Activated CD4-positive, alpha-beta T cell treated with anti-CD3 and anti-CD28 coated beads for 48 hours (primary cell): ENCODE measurements at regions not wholly inside any gene's neighbourhood (a gene's known extent, or its start where the extent isn't known, plus 50 kb on each side); places are given as distances from the start of the nearest gene placed in this dataset.
"Not testable (repeated sequence)": the region's sequence is repeated elsewhere in the genome, so short reads cannot be mapped to it uniquely, and the experiment has no call there.

ENCODE experiments used
- DNase-seq: peaks from one replicate; pipeline ENCODE4 v3.0.0-alpha.2; 2020

DNA sequence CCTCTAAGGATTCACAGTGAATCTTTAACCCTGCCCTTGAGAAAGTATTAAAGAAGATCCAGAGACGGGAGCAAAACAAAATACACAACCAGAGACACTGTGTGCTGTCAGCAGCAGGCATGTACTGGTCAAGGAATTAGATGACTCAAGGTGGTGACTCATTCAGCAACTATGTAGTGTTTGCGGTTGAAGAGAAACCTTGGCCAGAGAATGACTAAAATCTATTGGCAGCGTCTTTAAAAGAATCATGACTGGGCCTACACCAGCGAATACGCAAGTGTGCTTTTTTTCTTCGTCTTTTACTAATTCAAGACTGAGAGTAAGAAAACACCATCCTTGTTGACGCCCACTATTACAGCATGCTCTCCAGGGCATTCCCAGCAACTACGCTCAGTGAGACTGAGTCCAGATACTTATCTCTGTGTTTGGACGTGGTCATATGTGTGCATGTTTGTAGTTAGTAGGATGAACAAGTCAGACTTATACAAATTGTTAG is 72.4 kb upstream of the BACH2 start:
- DNase-seq, result peak; percentile 21

DNA sequence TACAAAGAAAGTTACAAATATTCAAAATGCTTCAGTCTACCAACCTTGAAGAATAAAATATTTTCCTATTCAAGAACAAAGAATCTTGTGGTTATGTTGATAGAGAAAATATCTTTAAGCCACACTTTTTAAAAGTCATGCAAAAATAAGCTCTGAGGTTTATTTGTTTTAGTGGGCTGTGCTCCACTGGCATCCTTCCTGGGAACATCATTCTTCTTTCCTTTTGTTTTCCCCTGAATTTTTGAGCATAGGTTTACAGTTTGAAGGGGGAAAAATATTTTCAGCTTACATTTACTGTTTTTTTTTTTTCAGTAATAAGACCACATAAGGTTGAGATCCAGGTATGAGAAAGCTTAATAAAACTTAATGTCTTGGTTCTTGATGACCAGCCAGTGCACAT is 72.0 kb upstream of the BACH2 start:
- DNase-seq, result no peak

DNA sequence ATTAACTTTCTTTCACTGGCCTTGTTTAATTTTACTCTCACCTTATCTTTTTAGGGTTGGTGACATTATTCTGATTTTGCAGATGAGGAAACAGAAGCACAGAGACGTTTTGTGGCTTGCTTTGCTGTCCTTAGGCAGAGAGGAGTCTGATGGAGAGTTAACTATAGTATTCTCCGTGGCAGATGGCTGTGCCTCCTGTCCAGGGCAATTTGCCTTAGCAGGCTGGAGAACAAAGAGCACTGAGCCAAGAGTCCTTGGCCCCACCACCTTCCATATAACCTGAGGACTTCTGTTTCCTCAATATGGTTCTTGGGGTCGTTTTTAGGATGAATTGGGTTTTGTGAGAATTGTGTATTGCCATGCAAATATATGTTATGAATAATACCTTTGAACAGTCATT is 71.4 kb upstream of the BACH2 start:
- DNase-seq, result no peak

DNA sequence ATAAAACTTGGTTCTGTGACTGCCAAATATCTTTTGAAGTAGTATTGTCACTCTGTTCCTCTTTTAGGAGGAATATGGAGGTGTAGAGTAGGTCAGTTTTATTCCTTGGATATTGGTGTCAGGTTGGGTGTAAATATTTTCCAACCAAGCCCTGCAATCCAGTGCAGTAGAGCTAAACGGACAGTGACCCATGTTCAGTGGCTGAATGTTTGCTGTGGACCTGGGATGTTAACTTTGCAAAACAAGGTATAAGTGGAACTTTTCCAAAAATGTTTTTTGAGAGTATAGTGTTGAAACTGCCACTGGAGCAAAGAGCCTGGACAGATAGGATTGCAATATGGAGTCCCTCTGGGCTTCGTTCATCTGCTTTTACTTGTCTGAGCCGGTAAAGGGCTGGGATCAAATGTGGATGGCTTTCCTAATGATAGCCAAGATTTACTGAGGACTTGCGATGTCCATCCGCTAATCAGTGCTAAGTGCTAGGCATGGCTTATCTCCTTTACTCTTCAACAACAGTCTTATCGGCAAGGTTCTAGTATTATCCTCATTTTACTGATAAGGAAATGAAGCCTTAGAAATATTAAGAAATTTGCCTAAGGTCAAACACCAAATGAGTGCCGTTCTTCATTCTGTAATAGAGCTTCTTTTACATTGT is 69.0 kb upstream of the BACH2 start:
- no peak for DNase-seq

DNA sequence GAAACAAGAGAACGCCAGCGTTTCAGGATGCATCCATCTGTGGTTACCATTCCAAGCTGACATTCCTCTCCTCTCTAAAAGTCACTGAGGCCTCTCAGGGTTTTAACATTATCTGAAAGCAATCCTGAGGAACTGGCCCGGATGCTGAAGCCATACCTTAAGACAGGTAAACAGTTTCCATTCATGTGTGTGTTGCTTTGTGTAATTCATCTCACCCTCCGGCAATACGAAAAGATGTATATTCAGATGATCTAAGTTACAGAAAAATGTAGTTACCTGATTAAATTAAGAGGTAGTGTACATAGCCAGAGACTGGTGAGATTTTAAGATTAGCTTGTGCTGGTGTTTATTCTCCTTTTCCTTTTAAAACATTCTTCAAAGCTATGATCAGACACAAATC is 68.4 kb upstream of the BACH2 start:
- DNase-seq, result no peak

DNA sequence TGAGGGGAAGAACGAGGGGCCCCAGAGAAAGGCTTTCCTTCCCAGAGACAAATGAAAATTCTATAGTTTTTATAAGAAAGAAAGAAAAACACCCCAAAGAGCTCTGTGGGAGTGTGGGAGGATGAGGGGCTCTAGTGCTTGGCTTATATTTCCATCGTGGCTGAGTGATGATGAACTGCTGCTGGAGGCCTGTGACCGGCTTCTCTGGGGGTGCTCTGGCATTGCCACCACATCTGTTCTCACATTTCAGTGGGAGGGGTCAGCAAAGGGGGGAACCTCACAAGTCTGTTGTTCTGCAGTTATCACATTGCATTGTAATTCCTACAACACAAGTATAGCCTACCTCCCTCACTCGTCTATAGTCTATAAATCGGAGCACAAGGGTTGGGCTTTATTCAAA is 67.6 kb upstream of the BACH2 start:
- DNase-seq, result no peak

DNA sequence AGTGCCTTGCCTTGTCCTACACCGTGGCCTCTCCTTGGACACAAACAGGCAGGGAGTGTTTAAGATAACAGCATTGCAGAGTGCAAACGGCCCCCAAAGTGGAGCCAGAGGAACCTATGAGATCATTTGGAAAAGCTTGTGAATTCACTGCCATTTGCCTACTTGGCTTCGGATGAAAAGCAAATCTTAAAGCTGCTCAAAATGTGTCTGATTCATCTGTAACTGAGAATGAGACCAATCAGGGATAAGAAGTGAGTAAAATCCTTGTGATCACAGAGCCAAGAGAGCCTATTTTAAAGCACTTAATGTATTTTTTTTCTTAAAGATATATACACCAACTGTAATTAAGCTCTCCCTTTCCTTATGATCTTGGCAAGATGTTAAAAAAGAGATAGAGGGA is 65.7 kb upstream of the BACH2 start:
- DNase-seq, result no peak

DNA sequence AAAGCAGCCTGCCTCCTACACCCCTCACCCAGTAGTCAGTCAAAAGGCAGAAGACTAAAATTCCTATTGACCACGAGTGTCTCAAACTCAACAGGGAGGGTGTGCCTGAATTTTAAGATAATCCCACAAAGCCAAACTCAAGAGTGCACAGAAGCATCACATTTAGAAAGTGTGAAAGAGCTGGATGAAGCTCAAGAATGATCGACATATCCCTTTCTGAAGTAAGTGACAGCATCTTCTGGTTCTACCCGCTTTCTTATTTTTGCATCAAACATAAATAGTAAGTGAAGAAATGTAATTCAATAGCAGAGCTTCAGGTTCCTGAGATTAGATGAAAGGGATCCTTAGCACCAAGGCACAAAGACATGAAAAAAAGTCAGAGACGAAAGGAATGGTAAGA is 64.5 kb upstream of the BACH2 start:
- DNase-seq, result no peak

DNA sequence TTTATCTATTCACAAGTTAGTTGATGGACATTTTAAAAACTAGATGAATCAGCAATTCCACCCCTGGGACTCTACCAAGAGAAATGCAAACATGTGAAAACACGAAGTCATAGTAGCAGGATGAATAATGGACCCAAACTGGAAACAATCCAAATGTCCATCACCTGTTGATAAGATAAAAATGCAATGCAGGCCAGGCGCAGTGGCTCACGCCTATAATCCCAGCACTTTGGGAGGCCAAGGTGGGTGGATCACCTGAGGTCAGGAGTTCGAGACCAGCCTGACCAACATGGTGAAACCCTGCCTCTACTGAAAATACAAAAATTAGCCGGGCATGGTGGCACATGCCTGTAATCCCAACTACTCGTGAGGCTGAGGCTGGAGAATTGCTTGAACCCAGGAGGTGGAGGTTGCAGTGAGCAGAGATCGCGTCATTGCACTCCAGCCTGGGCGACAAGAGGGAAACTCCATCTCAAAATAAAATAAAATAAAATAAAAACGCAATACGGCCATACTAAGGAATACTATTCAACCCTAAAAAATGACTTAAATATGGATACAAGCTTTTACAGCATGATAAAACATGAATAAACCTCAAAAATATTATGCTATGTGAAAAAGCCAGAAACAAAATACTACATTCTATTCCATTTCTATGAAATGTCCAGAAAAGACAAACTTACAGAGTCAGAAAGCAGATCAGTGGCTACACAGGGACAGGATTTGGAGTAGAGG is 61.6 kb upstream of the BACH2 start:
- DNase-seq, result not testable (repeated sequence)

DNA sequence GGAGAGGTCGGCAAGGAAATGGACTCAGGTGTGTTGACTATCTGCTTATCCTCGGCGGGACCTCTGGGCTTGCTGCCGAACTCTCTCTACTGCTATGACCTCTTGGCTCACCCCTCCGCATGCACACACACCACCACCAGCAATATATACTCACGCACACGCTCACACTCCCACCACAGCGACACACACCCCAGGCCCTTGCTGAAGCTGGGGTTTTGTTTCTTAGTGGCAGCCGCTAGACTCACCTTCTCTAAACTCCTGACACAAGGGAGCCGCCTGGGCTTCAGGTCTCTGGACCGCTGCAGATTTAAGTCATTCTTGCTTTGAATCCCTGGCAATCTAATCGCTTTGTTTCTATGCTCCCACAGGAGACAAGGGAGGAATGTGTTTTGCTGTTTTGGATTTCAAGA is 59.4 kb upstream of the BACH2 start:
- no peak for DNase-seq

DNA sequence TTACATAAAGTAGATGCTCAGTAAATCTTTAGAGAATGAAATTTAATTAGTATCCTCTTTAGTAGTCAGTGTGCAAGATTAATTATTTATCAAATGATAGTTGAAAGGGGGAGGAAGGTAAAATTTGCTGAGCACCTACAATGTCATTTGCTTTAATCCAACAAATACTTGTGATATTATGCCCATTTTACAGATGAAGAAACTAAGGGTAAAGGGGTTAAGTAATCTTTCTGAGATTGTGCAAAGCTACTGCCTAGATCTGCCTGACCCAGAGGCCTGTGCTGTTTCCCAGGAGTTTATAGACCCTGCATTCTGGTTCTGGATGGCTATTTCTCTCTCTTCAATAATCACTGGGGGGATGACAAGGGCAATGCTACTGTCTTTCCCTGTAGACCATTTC is 58.3 kb upstream of the BACH2 start:
- DNase-seq, result no peak

DNA sequence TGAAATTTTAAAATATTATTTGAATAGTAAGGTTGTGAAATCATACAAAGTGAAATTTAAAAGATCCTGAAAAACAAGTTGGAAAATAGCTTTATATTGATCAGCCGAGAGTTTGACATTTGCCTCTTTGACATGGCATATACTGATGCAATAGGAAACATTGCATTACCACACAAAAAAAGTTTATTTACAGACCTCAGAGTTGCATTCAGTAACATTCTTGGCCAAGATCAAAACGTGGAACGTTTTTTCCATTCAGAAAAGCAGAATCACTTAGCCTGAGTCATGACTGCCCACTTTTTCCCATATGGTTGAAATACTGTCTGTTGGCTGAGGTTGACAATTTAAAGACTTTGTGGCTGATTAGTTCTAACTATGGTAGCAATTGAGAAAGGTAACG is 55.1 kb upstream of the BACH2 start:
- DNase-seq, result no peak

DNA sequence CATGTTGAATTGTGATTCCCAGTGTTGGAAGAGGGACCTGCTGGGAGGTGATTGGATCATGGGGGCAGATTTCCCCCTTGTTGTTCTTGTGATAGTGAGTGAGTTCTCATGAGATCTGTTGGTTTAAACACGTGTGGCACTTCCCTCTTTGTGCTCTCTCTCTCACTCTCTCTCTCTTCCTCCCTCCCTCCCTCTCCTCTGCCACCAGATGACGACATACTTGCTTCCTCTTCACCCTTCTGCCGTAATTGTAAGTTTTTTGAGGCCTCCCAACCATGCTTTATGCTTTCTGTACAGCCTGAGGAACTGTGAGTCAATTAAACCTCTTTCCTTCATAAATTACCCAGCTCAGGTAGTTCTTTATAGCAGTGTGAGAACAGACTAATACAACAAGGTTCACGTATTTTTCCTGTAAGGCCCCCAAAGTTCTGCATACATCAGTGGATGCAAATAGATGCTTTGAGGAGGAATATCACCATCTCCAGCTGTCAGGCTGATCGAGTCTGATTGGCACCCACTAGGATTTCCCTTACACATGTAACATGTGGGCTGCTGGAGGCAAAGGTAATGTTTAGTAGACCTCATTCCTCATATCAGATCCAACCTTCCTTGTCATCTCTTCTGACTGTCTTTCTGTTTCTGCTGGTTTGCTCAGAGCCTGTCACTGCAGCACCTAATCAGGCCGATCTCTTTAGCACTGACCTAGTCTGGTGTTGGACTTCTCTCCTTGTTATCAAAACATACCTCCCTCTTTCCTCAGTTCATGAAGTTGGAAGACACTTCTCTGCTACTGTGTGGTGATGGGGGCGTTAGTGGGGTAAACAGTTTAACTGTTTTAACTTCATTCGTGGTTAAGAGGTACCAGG is 54.3 kb upstream of the BACH2 start:
- peak; percentile 47 for DNase-seq

DNA sequence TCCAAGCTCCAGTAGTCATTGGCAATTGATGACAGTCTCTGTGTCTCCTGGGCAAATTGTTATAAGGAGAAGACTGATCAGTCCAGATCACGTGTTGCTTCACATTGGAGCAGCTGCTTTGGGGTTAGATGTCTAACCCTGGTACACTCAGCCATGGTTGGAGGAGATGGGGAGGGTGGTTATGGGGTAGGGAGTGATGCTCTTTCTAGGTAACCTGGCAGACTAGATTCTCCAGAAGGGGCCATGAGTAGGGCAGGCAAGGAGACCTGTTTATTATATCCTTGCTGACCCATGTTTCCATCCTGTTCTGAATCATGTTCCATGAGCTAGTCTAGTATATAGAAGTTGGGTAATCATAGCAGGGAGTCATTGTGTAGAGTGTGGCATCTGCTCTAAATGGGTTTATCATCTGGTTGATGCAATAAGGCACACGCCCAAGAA is 50.8 kb upstream of the BACH2 start:
- peak; percentile 63 for DNase-seq

DNA sequence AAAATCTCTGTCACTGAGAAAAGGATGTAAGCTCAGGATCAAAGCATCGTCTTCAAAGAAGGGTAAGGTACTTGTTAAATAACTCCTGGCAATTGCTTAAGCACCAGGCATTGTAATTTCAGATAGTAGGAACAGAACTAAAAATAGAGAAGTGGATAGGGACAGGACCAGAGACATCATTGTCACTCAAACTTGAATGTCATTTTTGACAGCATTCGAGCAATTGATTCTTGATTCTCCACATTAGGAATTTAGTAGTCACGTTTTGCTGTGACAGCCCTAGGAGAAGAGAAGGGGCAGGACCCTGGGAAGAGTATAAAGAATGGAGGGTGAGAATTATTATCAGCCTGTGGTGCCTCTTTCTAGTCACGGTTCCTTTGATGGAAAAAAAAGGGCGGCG is 50.1 kb upstream of the BACH2 start:
- no peak for DNase-seq
